HCT116 (cell line): ENCODE measurements at regions not wholly inside any gene's neighbourhood (a gene's known extent, or its start where the extent isn't known, plus 50 kb on each side); places are given as distances from the start of the nearest gene placed in this dataset.

Source experiments
- CEBPB ChIP-seq: IDR thresholded peaks from 2 replicates; pipeline ENCODE4 v1.6.1; 2012; ENCODE audit warnings: low read depth
- CTCF ChIP-seq, 3 experiments: fragments of 200-600 bp in 1 of 3; sonication (generic) in 1 of 3; IDR thresholded peaks in 2 of 3; conservative IDR thresholded peaks in 1 of 3; 2 replicates each; pipeline ENCODE4 v1.5.1; 2012 to 2017; ENCODE audit warnings: low read depth in 2 of 3, low read length in 2 of 3, antibody characterized with exemption in 1 of 3, borderline replicate concordance in 1 of 3, control low read depth in 1 of 3, mild to moderate bottlenecking in 1 of 3, mixed read lengths in 1 of 3, mixed run types in 1 of 3, moderate library complexity in 1 of 3; ENCODE audit not compliant: insufficient read depth in 1 of 3
- EZH2 ChIP-seq: fragments of 200-600 bp; sonication (generic); IDR thresholded peaks from 2 replicates; pipeline ENCODE4 v1.6.1; 2017; ENCODE audit warnings: antibody characterized with exemption, mixed run types
- MAX ChIP-seq: IDR thresholded peaks from 2 replicates; pipeline ENCODE4 v1.6.1; 2012
- POLR2A ChIP-seq: IDR thresholded peaks from 2 replicates; pipeline ENCODE4 v1.7.0; 2011; ENCODE audit warnings: borderline replicate concordance; ENCODE audit not compliant: insufficient read depth, insufficient read length; ENCODE audit errors: extremely low read depth
- POLR2AphosphoS5 ChIP-seq: IDR thresholded peaks from 2 replicates; pipeline ENCODE4 v1.6.1; 2011; ENCODE audit warnings: mild to moderate bottlenecking, low read depth, low read length, moderate library complexity
- RAD21 ChIP-seq: IDR thresholded peaks from 2 replicates; pipeline ENCODE4 v1.6.1; 2012; ENCODE audit warnings: low read depth, mild to moderate bottlenecking
- REST ChIP-seq: IDR thresholded peaks from 2 replicates; pipeline ENCODE4 v1.6.1; 2012; ENCODE audit warnings: low read depth
- SIN3A ChIP-seq: IDR thresholded peaks from 2 replicates; pipeline ENCODE4 v1.6.1; 2012; ENCODE audit warnings: low read depth
- SRF ChIP-seq: IDR thresholded peaks from 2 replicates; pipeline ENCODE4 v1.6.1; 2012; ENCODE audit warnings: low read depth
- YY1 ChIP-seq: IDR thresholded peaks from 2 replicates; pipeline ENCODE4 v1.6.1; 2011; ENCODE audit warnings: low read length, low read depth, moderate library complexity, mild to moderate bottlenecking; ENCODE audit not compliant: insufficient replicate concordance; ENCODE audit errors: extremely low read depth
- ZBTB33 ChIP-seq: IDR thresholded peaks from 2 replicates; pipeline ENCODE4 v1.6.1; 2011; ENCODE audit warnings: mild to moderate bottlenecking, low read length, moderate library complexity; ENCODE audit not compliant: insufficient replicate concordance; ENCODE audit errors: extremely low read depth
- ZFX ChIP-seq: fragments of 450-650 bp; IDR thresholded peaks from 2 replicates; pipeline ENCODE4 v1.6.1; 2017

GRCh38 chr2:66041902-66042657 lies 392.8 kb upstream of the MEIS1 start:
- no peak for TF ChIP-seq EZH2
- TF ChIP-seq CTCF (IDR thresholded peaks at IDR 0.05 in 2 of 3, conservative IDR thresholded peaks at IDR 0.05 in 1 of 3; ENCODE audit: borderline replicate concordance in 1 of 3, insufficient read depth in 1 of 3, low read depth in 2 of 3, low read length in 2 of 3), result no peak
- TF ChIP-seq REST, result no peak
- TF ChIP-seq POLR2AphosphoS5, result no peak
- no peak for TF ChIP-seq ZFX
- no peak for TF ChIP-seq CEBPB
- no peak for TF ChIP-seq POLR2A
- no peak for TF ChIP-seq SRF
- TF ChIP-seq MAX, result no peak
- TF ChIP-seq RAD21, result no peak
- TF ChIP-seq YY1, result no peak
- no peak for TF ChIP-seq SIN3A
- no peak for TF ChIP-seq ZBTB33
